ENCODE measurements at regions not wholly inside any gene's neighbourhood (a gene's known extent, or its start where the extent isn't known, plus 50 kb on each side); places are given as distances from the start of the nearest gene placed in this dataset.

GRCh38 chr1:208557046-208557722 is 313.0 kb upstream of the PLXNA2 start:
- TF ChIP-seq POLR2A (IDR thresholded peaks at IDR 0.05; ENCODE audit: low read depth, low read length) (no peak), POLR2AphosphoS5 (IDR thresholded peaks at IDR 0.05; ENCODE audit: low read depth, low read length) (no peak), TAF1 (IDR thresholded peaks at IDR 0.05; ENCODE audit: borderline replicate concordance, low read depth, low read length) (no peak)
- no peak for DNase-seq (ENCODE audit: insufficient read length)
- no peak for FAIRE-seq

DNA sequence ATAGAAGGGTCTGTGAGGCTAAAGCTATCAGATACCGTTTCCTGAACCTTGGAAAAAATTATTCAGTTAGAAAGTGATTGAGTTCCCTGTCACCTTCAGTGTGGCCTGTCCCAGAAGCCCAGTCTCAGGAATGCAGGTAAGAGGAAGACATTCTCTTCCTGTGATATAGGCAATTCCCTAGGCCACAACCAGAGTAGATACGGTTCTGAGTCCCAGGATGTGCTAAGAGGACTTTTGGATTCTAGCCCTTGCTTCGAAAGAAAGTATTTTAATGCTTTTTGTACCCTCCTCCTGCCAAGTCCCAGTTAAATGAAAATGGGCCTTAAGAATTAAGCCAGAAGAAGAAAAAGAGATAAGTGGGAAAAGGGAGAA is 313.5 kb upstream of the PLXNA2 start:
- DNase-seq (ENCODE audit: insufficient read length) (no peak), FAIRE-seq (no peak)

GRCh38 chr1:208559597-208560329 is 315.6 kb upstream of the PLXNA2 start:
- DNase-seq (ENCODE audit: insufficient read length) (no peak), FAIRE-seq (no peak)
- TF ChIP-seq POLR2AphosphoS5 (IDR thresholded peaks at IDR 0.05; ENCODE audit: low read depth, low read length) (no peak), POLR2A (IDR thresholded peaks at IDR 0.05; ENCODE audit: low read depth, low read length) (no peak), TAF1 (IDR thresholded peaks at IDR 0.05; ENCODE audit: borderline replicate concordance, low read depth, low read length) (no peak)

More for the DNA sequence above, 313.5 kb upstream of the PLXNA2 start:
- TF ChIP-seq POLR2A (IDR thresholded peaks at IDR 0.05; ENCODE audit: low read depth, low read length) (no peak), POLR2AphosphoS5 (IDR thresholded peaks at IDR 0.05; ENCODE audit: low read depth, low read length) (no peak), TAF1 (IDR thresholded peaks at IDR 0.05; ENCODE audit: borderline replicate concordance, low read depth, low read length) (no peak)

- no peak for TF ChIP-seq POLR2A (IDR thresholded peaks at IDR 0.05; ENCODE audit: low read depth, low read length)
- no peak for TF ChIP-seq POLR2AphosphoS5 (IDR thresholded peaks at IDR 0.05; ENCODE audit: low read depth, low read length)
- no peak for TF ChIP-seq TAF1 (IDR thresholded peaks at IDR 0.05; ENCODE audit: borderline replicate concordance, low read depth, low read length)
- FAIRE-seq, result no peak
- no peak for DNase-seq (ENCODE audit: insufficient read length)
Observed at GRCh38 chr1:208562151-208562960, 318.2 kb upstream of the PLXNA2 start.

GRCh38 chr1:208564466-208564865 is 320.3 kb upstream of the PLXNA2 start:
- TF ChIP-seq TAF1 (IDR thresholded peaks at IDR 0.05; ENCODE audit: borderline replicate concordance, low read depth, low read length) (no peak), POLR2AphosphoS5 (IDR thresholded peaks at IDR 0.05; ENCODE audit: low read depth, low read length) (no peak), POLR2A (IDR thresholded peaks at IDR 0.05; ENCODE audit: low read depth, low read length) (no peak)
- FAIRE-seq (no peak), DNase-seq (ENCODE audit: insufficient read length) (no peak)

- no peak for DNase-seq (ENCODE audit: insufficient read length)
- no peak for FAIRE-seq
- no peak for TF ChIP-seq POLR2A (IDR thresholded peaks at IDR 0.05; ENCODE audit: low read depth, low read length)
Observed at GRCh38 chr1:208565756-208566440, 321.7 kb upstream of the PLXNA2 start.

DNA sequence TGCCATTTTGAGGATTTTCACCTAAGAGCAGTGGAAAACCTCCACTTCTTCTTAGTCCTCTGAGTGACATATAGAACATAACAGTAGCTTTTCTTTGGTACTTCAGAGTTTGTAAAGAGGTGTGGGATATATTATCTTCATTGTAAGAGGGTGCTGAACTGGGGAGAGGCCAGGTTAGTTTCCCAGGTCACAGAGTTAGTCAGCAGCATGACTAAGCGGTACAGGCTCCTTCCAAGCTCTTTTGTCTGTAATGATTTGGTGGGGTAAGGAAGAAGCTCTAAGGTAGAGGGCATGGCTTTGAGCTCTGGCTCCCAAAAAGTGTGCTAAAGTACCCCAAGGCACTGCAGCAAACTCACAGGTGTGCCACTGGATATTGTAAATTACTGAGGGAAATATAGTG is 325.0 kb upstream of the PLXNA2 start:
- FAIRE-seq (no peak), DNase-seq (ENCODE audit: insufficient read length) (no peak)
- TF ChIP-seq TAF1 (IDR thresholded peaks at IDR 0.05; ENCODE audit: borderline replicate concordance, low read depth, low read length) (no peak), POLR2AphosphoS5 (IDR thresholded peaks at IDR 0.05; ENCODE audit: low read depth, low read length) (no peak), POLR2A (IDR thresholded peaks at IDR 0.05; ENCODE audit: low read depth, low read length) (no peak)

DNA sequence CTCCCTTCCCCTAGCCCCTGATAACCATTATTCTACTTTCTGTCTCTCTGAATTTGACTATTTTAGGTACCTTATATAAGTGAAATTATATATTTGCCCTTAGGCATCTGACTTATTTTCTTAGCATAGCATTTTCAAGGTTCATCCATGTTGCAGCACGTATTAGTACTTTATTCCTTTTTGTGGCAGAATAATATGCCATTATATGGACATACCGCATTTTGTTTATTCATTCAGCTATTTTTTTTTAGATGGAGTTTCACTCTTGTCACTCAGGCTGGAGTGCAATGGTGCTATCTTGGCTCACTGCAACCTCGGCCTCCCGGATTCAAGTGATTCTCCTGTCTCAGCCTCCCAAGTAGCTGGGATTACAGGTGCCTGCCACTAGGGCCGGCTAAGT is 326.2 kb upstream of the PLXNA2 start:
- DNase-seq (ENCODE audit: insufficient read length) (no peak), FAIRE-seq (no peak)
- no peak for TF ChIP-seq POLR2AphosphoS5 (IDR thresholded peaks at IDR 0.05; ENCODE audit: low read depth, low read length)
- TF ChIP-seq POLR2A (IDR thresholded peaks at IDR 0.05; ENCODE audit: low read depth, low read length), result no peak
- no peak for TF ChIP-seq TAF1 (IDR thresholded peaks at IDR 0.05; ENCODE audit: borderline replicate concordance, low read depth, low read length)

DNA sequence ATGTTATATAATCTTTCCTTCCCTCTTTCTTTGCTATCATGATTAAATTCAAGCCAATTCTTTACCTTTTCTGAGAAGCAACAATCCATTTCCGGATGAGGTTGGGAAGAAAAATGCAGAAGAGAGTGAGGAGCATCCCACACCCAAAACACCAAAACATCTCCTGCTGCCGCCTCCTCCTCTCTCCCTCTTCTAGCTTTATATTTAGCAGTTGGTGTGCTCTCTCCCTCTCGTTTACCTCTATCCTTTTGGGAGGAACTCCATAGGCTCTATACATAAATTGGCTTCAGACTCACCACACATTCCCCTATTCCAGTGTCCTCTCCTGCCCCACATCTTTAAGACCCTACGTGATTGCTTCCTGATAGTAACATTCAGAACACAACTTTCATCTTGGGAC is 332.2 kb upstream of the PLXNA2 start:
- DNase-seq (ENCODE audit: insufficient read length), result no peak
- TF ChIP-seq POLR2AphosphoS5 (IDR thresholded peaks at IDR 0.05; ENCODE audit: low read depth, low read length) (no peak), TAF1 (IDR thresholded peaks at IDR 0.05; ENCODE audit: borderline replicate concordance, low read depth, low read length) (no peak), POLR2A (IDR thresholded peaks at IDR 0.05; ENCODE audit: low read depth, low read length) (no peak)
- FAIRE-seq, result no peak

DNA sequence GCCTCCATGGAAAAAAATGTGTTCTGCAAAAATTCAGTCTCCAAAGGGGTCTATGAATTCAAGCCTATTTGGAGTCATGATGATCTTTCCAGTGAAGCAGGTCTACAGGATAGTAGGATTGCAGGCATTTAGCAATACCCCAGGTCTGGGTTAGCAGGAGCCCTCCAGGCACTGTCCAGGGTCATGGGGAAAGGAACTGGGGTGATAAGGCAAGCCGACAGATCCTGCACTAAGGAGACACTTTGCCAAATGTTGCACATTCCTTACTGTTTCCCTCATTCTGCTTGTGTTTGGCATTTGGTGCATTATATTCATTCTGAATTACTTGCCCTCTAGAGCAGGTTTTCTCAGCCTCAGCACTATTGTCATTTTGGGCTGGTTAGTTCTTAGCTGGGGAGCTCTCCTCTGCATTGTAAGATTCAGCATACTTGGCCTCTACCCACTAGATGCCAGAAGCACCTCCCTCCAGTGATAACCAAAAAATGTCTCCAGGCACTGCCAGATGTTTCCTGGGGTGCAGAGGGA is 333.3 kb upstream of the PLXNA2 start:
- DNase-seq (ENCODE audit: insufficient read length) (no peak), FAIRE-seq (no peak)
- no peak for TF ChIP-seq POLR2A (IDR thresholded peaks at IDR 0.05; ENCODE audit: low read depth, low read length)
- no peak for TF ChIP-seq POLR2AphosphoS5 (IDR thresholded peaks at IDR 0.05; ENCODE audit: low read depth, low read length)
- no peak for TF ChIP-seq TAF1 (IDR thresholded peaks at IDR 0.05; ENCODE audit: borderline replicate concordance, low read depth, low read length)

- DNase-seq (ENCODE audit: insufficient read length) (no peak), FAIRE-seq (no peak)
- TF ChIP-seq TAF1 (IDR thresholded peaks at IDR 0.05; ENCODE audit: borderline replicate concordance, low read depth, low read length) (no peak), POLR2AphosphoS5 (IDR thresholded peaks at IDR 0.05; ENCODE audit: low read depth, low read length) (no peak), POLR2A (IDR thresholded peaks at IDR 0.05; ENCODE audit: low read depth, low read length) (no peak)
Observed at GRCh38 chr1:208581209-208581608, 337.0 kb upstream of the PLXNA2 start.

All from GM12892 (cell line).